K562 (cell line): ENCODE measurements at regions not wholly inside any gene's neighbourhood (a gene's known extent, or its start where the extent isn't known, plus 50 kb on each side); places are given as distances from the start of the nearest gene placed in this dataset.

Experiments
- ARID1B ChIP-seq: fragments of 450-650 bp; IDR thresholded peaks from 2 replicates; pipeline ENCODE4 v1.6.1; 2016; ENCODE audit warnings: antibody characterized with exemption, mild to moderate bottlenecking, inconsistent platforms
- ARID2 ChIP-seq: fragments of 450-650 bp; IDR thresholded peaks from 2 replicates; pipeline ENCODE4 v1.6.1; 2017; ENCODE audit warnings: antibody characterized with exemption, mild to moderate bottlenecking
- CBFA2T3 ChIP-seq: fragments of 450-650 bp; IDR thresholded peaks from 2 replicates; pipeline ENCODE4 v1.6.1; 2017
- CREB1 ChIP-seq, 2 experiments: sonication (generic) in 1 of 2; formaldehyde crosslinking in 1 of 2; IDR thresholded peaks; 2 replicates each; pipeline versions ENCODE4 v1.6.1 to v1.8.0; 2012 to 2022; ENCODE audit warnings: inconsistent platforms in 1 of 2, mild to moderate bottlenecking in 1 of 2, missing genetic modification reagents in 1 of 2, moderate library complexity in 1 of 2
- KAT2B ChIP-seq: IDR thresholded peaks from one replicate; pipeline ENCODE4 v1.6.1; 2012; ENCODE audit warnings: low read depth, mild to moderate bottlenecking, control low read depth, inconsistent platforms, low read length, moderate library complexity
- LARP7 ChIP-seq: fragments of 450-650 bp; IDR thresholded peaks from 2 replicates; pipeline ENCODE4 v1.6.1; 2016
- MAFG ChIP-seq: fragments of 450-650 bp; conservative IDR thresholded peaks from 2 replicates; pipeline ENCODE4 v1.6.1; 2016; ENCODE audit warnings: missing genetic modification characterization, missing compliant biosample characterization
- NCOA6 ChIP-seq: fragments of 450-650 bp; IDR thresholded peaks from 2 replicates; pipeline ENCODE4 v1.6.1; 2017; ENCODE audit warnings: mild to moderate bottlenecking
- NEUROD1 ChIP-seq: fragments of 150-350 bp; IDR thresholded peaks from 2 replicates; pipeline ENCODE4 v1.6.1; 2014; ENCODE audit warnings: borderline replicate concordance, low read length, low read depth; ENCODE audit not compliant: partially characterized antibody
- THAP7 ChIP-seq: fragments of 250-450 bp; sonication (Bioruptor Pico); IDR thresholded peaks from 2 replicates; pipeline ENCODE4 v1.5.0; 2021
- THRB ChIP-seq: fragments of 450-650 bp; formaldehyde crosslinking; conservative IDR thresholded peaks from 2 replicates; pipeline ENCODE4 v1.4.0; 2022; ENCODE audit warnings: mild to moderate bottlenecking, missing genetic modification characterization
- TSC22D4 ChIP-seq: fragments of 450-650 bp; IDR thresholded peaks from 2 replicates; pipeline ENCODE4 v1.6.1; 2016; ENCODE audit warnings: missing genetic modification characterization, missing biosample characterization, control low read depth
- XRCC3 ChIP-seq: fragments of 450-650 bp; IDR thresholded peaks from 2 replicates; pipeline ENCODE4 v1.6.1; 2017; ENCODE audit warnings: mild to moderate bottlenecking, moderate library complexity
- ZNF133 ChIP-seq: fragments of 250-450 bp; sonication (Bioruptor Pico); IDR thresholded peaks from 2 replicates; pipeline ENCODE4 v1.4.0; 2020; ENCODE audit warnings: mild to moderate bottlenecking
- TF ChIP-seq, protein P1 (sequence below): sonication (generic); formaldehyde crosslinking; IDR thresholded peaks from 2 replicates; pipeline ENCODE4 v1.8.0; 2022; ENCODE audit warnings: missing genetic modification reagents, mild to moderate bottlenecking, borderline replicate concordance
- TF ChIP-seq, protein P2 (sequence below): fragments of 450-650 bp; IDR thresholded peaks from 2 replicates; pipeline ENCODE4 v1.6.1; 2016; ENCODE audit warnings: low read depth

- TF ChIP-seq ARID2 = no peak
- TF ChIP-seq TSC22D4 (tag) = no peak
- TF ChIP-seq CREB1 (IDR thresholded peaks at IDR 0.05) = peak; percentile 61; the same call in 1 of the 2 replicates
- peak; percentile 70 for TF ChIP-seq CREB1 (CRISPR knock-in tag; IDR thresholded peaks at IDR 0.05)
- no peak for TF ChIP-seq THRB (CRISPR knock-in tag)
- TF ChIP-seq CBFA2T3 = peak; percentile 13; the same call in 1 of the 2 replicates
- TF ChIP-seq, protein P1, sequence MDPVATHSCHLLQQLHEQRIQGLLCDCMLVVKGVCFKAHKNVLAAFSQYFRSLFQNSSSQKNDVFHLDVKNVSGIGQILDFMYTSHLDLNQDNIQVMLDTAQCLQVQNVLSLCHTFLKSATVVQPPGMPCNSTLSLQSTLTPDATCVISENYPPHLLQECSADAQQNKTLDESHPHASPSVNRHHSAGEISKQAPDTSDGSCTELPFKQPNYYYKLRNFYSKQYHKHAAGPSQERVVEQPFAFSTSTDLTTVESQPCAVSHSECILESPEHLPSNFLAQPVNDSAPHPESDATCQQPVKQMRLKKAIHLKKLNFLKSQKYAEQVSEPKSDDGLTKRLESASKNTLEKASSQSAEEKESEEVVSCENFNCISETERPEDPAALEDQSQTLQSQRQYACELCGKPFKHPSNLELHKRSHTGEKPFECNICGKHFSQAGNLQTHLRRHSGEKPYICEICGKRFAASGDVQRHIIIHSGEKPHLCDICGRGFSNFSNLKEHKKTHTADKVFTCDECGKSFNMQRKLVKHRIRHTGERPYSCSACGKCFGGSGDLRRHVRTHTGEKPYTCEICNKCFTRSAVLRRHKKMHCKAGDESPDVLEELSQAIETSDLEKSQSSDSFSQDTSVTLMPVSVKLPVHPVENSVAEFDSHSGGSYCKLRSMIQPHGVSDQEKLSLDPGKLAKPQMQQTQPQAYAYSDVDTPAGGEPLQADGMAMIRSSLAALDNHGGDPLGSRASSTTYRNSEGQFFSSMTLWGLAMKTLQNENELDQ (CRISPR knock-in tag) = no peak
- no peak for TF ChIP-seq KAT2B
- TF ChIP-seq, protein P2, sequence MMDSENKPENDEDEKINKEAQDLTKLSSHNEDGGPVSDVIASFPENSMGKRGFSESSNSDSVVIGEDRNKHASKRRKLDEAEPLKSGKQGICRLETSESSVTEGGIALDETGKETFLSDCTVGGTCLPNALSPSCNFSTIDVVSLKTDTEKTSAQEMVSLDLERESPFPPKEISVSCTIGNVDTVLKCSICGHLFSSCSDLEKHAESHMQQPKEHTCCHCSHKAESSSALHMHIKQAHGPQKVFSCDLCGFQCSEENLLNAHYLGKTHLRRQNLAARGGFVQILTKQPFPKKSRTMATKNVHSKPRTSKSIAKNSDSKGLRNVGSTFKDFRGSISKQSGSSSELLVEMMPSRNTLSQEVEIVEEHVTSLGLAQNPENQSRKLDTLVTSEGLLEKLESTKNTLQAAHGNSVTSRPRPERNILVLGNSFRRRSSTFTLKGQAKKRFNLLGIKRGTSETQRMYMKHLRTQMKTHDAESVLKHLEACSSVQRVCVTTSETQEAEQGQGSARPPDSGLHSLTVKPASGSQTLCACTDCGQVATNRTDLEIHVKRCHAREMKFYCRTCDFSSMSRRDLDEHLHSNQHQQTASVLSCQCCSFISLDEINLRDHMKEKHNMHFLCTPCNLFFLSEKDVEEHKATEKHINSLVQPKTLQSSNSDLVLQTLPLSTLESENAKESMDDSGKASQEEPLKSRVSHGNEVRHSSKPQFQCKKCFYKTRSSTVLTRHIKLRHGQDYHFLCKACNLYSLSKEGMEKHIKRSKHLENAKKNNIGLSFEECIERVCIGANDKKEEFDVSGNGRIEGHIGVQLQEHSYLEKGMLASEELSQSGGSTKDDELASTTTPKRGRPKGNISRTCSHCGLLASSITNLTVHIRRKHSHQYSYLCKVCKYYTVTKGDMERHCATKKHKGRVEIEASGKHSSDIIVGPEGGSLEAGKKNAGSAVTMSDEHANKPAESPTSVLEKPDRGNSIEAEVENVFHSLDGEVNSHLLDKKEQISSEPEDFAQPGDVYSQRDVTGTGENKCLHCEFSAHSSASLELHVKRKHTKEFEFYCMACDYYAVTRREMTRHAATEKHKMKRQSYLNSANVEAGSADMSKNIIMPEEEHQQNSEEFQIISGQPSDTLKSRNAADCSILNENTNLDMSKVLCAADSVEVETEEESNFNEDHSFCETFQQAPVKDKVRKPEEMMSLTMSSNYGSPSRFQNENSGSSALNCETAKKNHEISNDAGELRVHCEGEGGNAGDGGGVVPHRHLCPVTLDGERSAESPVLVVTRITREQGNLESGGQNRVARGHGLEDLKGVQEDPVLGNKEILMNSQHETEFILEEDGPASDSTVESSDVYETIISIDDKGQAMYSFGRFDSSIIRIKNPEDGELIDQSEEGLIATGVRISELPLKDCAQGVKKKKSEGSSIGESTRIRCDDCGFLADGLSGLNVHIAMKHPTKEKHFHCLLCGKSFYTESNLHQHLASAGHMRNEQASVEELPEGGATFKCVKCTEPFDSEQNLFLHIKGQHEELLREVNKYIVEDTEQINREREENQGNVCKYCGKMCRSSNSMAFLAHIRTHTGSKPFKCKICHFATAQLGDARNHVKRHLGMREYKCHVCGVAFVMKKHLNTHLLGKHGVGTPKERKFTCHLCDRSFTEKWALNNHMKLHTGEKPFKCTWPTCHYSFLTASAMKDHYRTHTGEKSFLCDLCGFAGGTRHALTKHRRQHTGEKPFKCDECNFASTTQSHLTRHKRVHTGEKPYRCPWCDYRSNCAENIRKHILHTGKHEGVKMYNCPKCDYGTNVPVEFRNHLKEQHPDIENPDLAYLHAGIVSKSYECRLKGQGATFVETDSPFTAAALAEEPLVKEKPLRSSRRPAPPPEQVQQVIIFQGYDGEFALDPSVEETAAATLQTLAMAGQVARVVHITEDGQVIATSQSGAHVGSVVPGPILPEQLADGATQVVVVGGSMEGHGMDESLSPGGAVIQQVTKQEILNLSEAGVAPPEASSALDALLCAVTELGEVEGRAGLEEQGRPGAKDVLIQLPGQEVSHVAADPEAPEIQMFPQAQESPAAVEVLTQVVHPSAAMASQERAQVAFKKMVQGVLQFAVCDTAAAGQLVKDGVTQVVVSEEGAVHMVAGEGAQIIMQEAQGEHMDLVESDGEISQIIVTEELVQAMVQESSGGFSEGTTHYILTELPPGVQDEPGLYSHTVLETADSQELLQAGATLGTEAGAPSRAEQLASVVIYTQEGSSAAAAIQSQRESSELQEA = no peak
- TF ChIP-seq ZNF133 = no peak
- TF ChIP-seq MAFG = no peak
- no peak for TF ChIP-seq THAP7
- no peak for TF ChIP-seq XRCC3
- no peak for TF ChIP-seq NCOA6
- TF ChIP-seq LARP7 = no peak
- peak; percentile 21 for TF ChIP-seq NEUROD1
- TF ChIP-seq ARID1B = peak; percentile 29; the same call in 1 of the 2 replicates
Observed at GRCh38 chr2:64767670-64768468, 114.2 kb upstream of the SERTAD2 start (continued).
